NB4 (cell line): ENCODE measurements at regions not wholly inside any gene's neighbourhood (a gene's known extent, or its start where the extent isn't known, plus 50 kb on each side); places are given as distances from the start of the nearest gene placed in this dataset.

Experiments
- MYC ChIP-seq: IDR thresholded peaks from 2 replicates; pipeline ENCODE4 v1.6.1; 2011; ENCODE audit warnings: low read depth, low read length
- POLR2A ChIP-seq: IDR thresholded peaks from 2 replicates; pipeline ENCODE4 v1.6.1; 2011; ENCODE audit warnings: mild to moderate bottlenecking; ENCODE audit not compliant: insufficient read length; ENCODE audit errors: extremely low read depth
- TF ChIP-seq, protein P1 (sequence below): IDR thresholded peaks from one replicate; pipeline ENCODE4 v1.5.1; 2012; ENCODE audit warnings: low read depth, low read length
- TF ChIP-seq, protein P2 (sequence below): IDR thresholded peaks from 2 replicates; pipeline ENCODE4 v1.6.1; 2011; ENCODE audit warnings: low read depth, low read length

DNA sequence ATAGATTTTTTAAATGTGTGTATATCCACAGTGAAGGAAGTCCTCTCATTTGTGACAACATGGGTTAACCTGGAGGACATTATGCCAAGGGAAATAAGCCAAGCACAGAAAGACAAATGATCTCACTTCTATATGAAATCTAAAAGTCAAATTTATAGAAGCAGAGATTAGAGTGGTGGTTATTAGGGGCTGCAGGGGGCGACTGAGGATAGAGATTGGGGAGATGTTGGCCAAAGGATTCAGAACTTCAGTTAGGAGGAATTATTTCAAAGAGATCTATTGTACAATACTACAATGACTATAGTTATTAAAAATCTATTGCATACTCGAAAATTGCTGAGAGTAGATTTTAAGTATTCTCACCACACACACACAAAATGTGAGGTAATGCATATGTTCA, 252.4 kb upstream of the SLC39A10 start:
- TF ChIP-seq, protein P1, sequence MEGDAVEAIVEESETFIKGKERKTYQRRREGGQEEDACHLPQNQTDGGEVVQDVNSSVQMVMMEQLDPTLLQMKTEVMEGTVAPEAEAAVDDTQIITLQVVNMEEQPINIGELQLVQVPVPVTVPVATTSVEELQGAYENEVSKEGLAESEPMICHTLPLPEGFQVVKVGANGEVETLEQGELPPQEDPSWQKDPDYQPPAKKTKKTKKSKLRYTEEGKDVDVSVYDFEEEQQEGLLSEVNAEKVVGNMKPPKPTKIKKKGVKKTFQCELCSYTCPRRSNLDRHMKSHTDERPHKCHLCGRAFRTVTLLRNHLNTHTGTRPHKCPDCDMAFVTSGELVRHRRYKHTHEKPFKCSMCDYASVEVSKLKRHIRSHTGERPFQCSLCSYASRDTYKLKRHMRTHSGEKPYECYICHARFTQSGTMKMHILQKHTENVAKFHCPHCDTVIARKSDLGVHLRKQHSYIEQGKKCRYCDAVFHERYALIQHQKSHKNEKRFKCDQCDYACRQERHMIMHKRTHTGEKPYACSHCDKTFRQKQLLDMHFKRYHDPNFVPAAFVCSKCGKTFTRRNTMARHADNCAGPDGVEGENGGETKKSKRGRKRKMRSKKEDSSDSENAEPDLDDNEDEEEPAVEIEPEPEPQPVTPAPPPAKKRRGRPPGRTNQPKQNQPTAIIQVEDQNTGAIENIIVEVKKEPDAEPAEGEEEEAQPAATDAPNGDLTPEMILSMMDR = no peak
- no peak for TF ChIP-seq MYC
- TF ChIP-seq POLR2A = no peak
- TF ChIP-seq, protein P2, sequence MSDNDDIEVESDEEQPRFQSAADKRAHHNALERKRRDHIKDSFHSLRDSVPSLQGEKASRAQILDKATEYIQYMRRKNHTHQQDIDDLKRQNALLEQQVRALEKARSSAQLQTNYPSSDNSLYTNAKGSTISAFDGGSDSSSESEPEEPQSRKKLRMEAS = no peak
